ENCODE measurements at regions not wholly inside any gene's neighbourhood (a gene's known extent, or its start where the extent isn't known, plus 50 kb on each side); places are given as distances from the start of the nearest gene placed in this dataset.
"Not testable (repeated sequence)": the region's sequence is repeated elsewhere in the genome, so short reads cannot be mapped to it uniquely, and the experiment has no call there.

DNA sequence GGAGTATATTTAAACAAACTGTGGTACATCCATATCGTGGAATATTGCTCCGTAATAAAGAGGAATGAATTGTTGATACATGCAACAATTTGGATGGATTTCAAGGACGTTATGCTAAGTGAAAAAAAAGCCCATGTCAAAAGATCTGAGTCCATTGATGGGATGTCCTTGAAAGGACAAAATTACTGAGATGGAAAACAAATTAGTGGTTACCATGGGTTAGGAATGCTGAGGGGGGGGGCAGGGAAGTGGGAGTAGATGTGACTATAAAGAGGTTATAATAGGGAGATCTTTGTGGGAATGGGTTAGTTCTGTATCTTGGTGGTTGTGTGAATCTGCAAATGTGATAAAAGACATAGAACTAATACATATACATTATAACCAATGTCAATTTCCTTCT is 409.3 kb downstream of the SRGAP2C start:
- TF ChIP-seq, protein P1, sequence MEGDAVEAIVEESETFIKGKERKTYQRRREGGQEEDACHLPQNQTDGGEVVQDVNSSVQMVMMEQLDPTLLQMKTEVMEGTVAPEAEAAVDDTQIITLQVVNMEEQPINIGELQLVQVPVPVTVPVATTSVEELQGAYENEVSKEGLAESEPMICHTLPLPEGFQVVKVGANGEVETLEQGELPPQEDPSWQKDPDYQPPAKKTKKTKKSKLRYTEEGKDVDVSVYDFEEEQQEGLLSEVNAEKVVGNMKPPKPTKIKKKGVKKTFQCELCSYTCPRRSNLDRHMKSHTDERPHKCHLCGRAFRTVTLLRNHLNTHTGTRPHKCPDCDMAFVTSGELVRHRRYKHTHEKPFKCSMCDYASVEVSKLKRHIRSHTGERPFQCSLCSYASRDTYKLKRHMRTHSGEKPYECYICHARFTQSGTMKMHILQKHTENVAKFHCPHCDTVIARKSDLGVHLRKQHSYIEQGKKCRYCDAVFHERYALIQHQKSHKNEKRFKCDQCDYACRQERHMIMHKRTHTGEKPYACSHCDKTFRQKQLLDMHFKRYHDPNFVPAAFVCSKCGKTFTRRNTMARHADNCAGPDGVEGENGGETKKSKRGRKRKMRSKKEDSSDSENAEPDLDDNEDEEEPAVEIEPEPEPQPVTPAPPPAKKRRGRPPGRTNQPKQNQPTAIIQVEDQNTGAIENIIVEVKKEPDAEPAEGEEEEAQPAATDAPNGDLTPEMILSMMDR (IDR thresholded peaks at IDR 0.05; ENCODE audit: low read depth, low read length), result no peak
- no peak for DNase-seq (ENCODE audit: extremely low read depth, low read depth)

DNA sequence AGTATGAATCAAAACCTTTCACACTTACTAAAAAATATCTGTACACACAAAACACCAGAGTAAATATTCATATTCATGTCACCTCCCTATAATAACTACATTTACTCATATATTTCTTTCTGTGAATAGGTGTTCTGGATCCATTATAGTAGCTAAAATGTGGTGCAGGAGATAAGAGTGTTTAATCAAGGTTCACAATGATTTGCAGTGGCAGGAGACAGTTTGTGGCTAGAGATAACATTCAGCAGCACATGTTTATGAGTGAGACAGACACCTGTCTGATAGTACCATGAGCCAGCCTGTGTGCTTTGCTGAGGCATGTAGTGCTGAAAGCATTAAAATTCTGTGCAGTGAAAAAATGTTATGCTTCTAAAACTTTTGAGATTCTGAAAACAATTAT is 410.3 kb downstream of the SRGAP2C start:
- no peak for DNase-seq (ENCODE audit: extremely low read depth, low read depth)
- TF ChIP-seq, protein P1 (IDR thresholded peaks at IDR 0.05; ENCODE audit: low read depth, low read length), result no peak

DNA sequence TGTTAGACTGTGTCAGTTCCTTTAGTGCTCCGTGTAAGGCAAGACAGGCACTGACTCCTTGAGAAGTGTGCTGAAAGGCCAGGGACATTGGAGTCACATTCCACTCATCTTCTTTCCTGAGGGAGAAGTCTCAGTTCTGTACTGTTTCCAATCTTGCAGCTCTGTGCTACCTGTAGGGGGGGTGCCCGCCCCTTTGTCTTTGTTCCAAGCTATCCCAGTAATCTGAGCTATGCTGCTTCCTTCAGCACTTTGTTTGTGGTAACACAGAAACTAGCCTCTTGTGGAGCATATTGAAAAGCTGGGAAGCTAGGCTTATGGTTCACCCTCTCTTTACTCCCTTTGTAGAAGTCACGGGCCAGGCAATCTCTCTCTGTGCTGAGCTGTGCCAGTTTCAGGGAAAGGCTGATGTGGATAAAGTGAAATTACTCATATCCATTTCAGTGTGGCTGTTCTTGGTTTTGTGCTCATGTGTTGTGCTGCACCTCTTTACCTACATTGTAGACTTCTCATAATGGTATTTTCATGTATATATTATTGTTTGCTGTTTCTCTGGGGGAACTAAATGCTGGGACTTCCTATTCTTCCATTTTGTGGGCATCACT is 420.2 kb downstream of the SRGAP2C start:
- DNase-seq (ENCODE audit: extremely low read depth, low read depth), result not testable (repeated sequence)

DNA sequence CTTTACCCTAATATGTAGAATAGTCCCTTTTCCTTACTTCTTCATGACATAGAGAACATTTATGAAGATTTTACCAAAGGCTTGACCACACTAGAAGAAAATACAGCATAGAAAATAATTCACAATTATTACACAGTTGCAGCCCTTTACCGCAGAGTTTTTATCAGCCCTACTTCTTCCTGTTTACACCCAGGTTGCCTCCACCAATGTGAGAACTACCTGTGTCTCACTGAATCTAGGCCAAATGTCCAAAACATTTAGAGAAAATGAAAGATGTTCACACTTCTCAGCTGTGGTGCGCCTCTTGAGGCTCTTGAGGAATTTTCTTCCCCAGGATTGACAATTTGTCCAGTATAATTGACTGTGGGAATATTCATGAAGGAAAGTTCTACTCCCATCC is 422.7 kb downstream of the SRGAP2C start:
- not testable (repeated sequence) for DNase-seq (ENCODE audit: extremely low read depth, low read depth)
